H1 (cell line): ENCODE measurements at regions not wholly inside any gene's neighbourhood (a gene's known extent, or its start where the extent isn't known, plus 50 kb on each side); places are given as distances from the start of the nearest gene placed in this dataset.

Experiments used
- BRCA1 ChIP-seq: IDR thresholded peaks from 2 replicates; pipeline ENCODE4 v1.6.1; 2012; ENCODE audit warnings: low read depth, low read length, improper control_type of control experiment
- JUND ChIP-seq: IDR thresholded peaks from 2 replicates; pipeline ENCODE4 v1.6.1; 2011; ENCODE audit warnings: mild to moderate bottlenecking, improper control_type of control experiment, low read length
- SAP30 ChIP-seq: fragments of 300-600 bp; sonication (generic); IDR thresholded peaks from 2 replicates; pipeline ENCODE4 v1.7.1; 2012; ENCODE audit warnings: low read length, moderate library complexity, mild to moderate bottlenecking, inconsistent platforms; ENCODE audit not compliant: insufficient read depth, insufficient replicate concordance
- SIRT6 ChIP-seq: IDR thresholded peaks from one replicate; pipeline ENCODE4 v1.7.1; 2012; ENCODE audit warnings: low read length, inconsistent platforms
- TF ChIP-seq, protein P1 (sequence below), 3 experiments: IDR thresholded peaks; 1 replicate in 2 of 3; 2 replicates in 1 of 3; pipeline versions ENCODE4 v1.5.1 to v1.6.1; 2011; ENCODE audit warnings: low read length in 3 of 3, mild to moderate bottlenecking in 3 of 3, inconsistent platforms in 2 of 3, low read depth in 1 of 3, moderate library complexity in 1 of 3; ENCODE audit not compliant: insufficient read depth in 1 of 3; ENCODE audit errors: control extremely low read depth in 1 of 3

DNA sequence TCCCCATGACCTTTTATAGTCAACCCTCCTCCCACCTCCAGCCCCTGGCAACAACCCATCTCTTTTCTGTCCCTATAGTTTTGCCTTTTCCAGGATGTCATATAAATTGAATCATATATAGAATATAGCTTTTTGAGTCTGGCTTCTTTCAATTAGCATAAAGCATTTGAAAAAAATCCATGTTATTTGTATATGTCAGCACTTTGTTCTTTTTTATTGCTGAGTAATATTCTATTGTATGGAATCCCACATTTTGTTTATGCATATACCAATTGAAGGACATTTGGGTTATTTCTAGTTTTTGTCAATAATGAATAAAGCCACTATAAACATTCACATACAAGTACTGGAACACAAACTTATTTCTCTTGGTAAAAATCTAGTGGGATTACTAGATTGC lies 58.0 kb upstream of the SSR3 start (continued):
- TF ChIP-seq, protein P1, sequence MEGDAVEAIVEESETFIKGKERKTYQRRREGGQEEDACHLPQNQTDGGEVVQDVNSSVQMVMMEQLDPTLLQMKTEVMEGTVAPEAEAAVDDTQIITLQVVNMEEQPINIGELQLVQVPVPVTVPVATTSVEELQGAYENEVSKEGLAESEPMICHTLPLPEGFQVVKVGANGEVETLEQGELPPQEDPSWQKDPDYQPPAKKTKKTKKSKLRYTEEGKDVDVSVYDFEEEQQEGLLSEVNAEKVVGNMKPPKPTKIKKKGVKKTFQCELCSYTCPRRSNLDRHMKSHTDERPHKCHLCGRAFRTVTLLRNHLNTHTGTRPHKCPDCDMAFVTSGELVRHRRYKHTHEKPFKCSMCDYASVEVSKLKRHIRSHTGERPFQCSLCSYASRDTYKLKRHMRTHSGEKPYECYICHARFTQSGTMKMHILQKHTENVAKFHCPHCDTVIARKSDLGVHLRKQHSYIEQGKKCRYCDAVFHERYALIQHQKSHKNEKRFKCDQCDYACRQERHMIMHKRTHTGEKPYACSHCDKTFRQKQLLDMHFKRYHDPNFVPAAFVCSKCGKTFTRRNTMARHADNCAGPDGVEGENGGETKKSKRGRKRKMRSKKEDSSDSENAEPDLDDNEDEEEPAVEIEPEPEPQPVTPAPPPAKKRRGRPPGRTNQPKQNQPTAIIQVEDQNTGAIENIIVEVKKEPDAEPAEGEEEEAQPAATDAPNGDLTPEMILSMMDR (IDR thresholded peaks at IDR 0.05; ENCODE audit: control extremely low read depth in 1 of 3, insufficient read depth in 1 of 3, low read depth in 1 of 3, low read length in 3 of 3) = no peak
- no peak for TF ChIP-seq BRCA1
- no peak for TF ChIP-seq JUND
- TF ChIP-seq SAP30 = no peak
- TF ChIP-seq SIRT6 = no peak
